ENCODE measurements at regions not wholly inside any gene's neighbourhood (a gene's known extent, or its start where the extent isn't known, plus 50 kb on each side); places are given as distances from the start of the nearest gene placed in this dataset.

DNA sequence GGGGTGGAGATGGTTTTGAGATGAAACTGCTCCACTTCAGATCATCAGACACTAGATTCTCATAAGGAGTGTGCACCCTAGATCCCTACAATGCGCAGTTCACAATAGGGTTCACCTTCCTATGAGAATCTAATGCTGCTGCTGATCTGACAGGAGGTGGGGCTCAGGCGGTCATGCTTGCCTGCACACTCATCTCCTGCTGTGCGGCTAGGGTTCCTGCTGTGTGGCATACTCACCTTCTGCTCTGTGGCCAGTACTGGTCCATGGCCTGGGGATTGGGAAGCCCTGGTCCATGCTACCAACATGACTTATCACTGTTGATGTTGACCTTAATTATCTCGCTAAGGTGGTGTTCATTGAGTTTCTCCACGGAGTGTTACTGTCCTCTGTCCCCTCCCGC, 144.5 kb downstream of the NAV1 start:
- Histone ChIP-seq H3K27me3 (ENCODE audit: control insufficient read depth in 4 of 4, insufficient read depth in 4 of 4, low read length in 3 of 4) (no peaks in the 10 kb centered on the region), H3K36me3 (ENCODE audit: control insufficient read depth in 4 of 4, insufficient read depth in 3 of 4, low read depth in 1 of 4, low read length in 3 of 4) (no peaks in the 10 kb centered on the region), H3K4me3 (ENCODE audit: low read depth in 1 of 3, low read length in 3 of 3) (no peak overlapping the region), H3K9ac (ENCODE audit: low read depth in 1 of 2, low read length in 2 of 2) (no peak overlapping the region), H3K9me3 (ENCODE audit: control insufficient read depth in 4 of 4, low read length in 3 of 4) (no peaks in the 10 kb centered on the region), H3K4me1 (ENCODE audit: control insufficient read depth in 4 of 4, insufficient read depth in 4 of 4, low read length in 3 of 4) (peaks cover 0 to 5% (median 2%) of the 10 kb centered on the region in 4 donors), H3K27ac (ENCODE audit: low read depth in 1 of 2, low read length in 2 of 2) (no peak overlapping the region)
- no peak for DNase-seq (ENCODE audit: low spot score)
- 90% methylated on average over 6 of the region's 6 CpGs for WGBS
- no peak for TF ChIP-seq GABPA (IDR thresholded peaks at IDR 0.05 in 1 of 2, conservative IDR thresholded peaks at IDR 0.05 in 1 of 2)
- no peak for TF ChIP-seq MAX (IDR thresholded peaks at IDR 0.05)
- no peak for TF ChIP-seq HNF4G (IDR thresholded peaks at IDR 0.05)
- TF ChIP-seq HNF4A (conservative IDR thresholded peaks at IDR 0.05) = no peak
- no peak for TF ChIP-seq NR2F2 (IDR thresholded peaks at IDR 0.05)

DNA sequence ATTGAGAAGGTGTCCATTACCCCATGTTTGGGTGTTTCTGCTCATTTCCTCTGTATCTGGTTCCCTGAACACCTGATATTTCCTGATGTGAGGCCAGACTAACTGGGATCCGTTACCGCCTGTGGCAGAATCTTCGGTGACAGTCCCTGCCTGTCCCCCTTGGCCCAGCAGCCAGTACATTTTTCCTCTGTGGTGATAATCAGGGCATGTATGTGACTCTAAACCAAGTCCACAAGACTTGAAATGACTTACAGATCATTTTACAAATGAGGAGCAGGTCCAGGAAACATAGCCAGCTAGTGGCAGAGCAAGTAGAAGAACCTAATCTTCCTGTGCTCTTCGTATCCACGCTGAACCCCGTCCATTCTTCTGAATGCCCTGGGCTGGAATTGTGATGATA, 143.5 kb upstream of the IPO9 start:
- Histone ChIP-seq H3K27ac (ENCODE audit: low read depth in 1 of 2, low read length in 2 of 2) (no peak overlapping the region), H3K4me1 (ENCODE audit: control insufficient read depth in 4 of 4, insufficient read depth in 4 of 4, low read length in 3 of 4) (peaks cover 0 to 5% (median 2%) of the 10 kb centered on the region in 4 donors), H3K9me3 (ENCODE audit: control insufficient read depth in 4 of 4, low read length in 3 of 4) (no peaks in the 10 kb centered on the region), H3K4me3 (ENCODE audit: low read depth in 1 of 3, low read length in 3 of 3) (no peak overlapping the region), H3K9ac (ENCODE audit: low read depth in 1 of 2, low read length in 2 of 2) (no peak overlapping the region), H3K36me3 (ENCODE audit: control insufficient read depth in 4 of 4, insufficient read depth in 3 of 4, low read depth in 1 of 4, low read length in 3 of 4) (no peaks in the 10 kb centered on the region), H3K27me3 (ENCODE audit: control insufficient read depth in 4 of 4, insufficient read depth in 4 of 4, low read length in 3 of 4) (no peaks in the 10 kb centered on the region)
- TF ChIP-seq YY1 (IDR thresholded peaks at IDR 0.05) (no peak), FOXA1 (IDR thresholded peaks at IDR 0.05) (no peak), ZBTB33 (IDR thresholded peaks at IDR 0.05) (no peak), HNF4G (IDR thresholded peaks at IDR 0.05) (no peak)
- TF ChIP-seq, protein P1, sequence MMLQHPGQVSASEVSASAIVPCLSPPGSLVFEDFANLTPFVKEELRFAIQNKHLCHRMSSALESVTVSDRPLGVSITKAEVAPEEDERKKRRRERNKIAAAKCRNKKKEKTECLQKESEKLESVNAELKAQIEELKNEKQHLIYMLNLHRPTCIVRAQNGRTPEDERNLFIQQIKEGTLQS (IDR thresholded peaks at IDR 0.05) = no peak
- DNase-seq (ENCODE audit: low spot score) = no peak
- WGBS = 78% methylated on average over 6 of the region's 6 CpGs

DNA sequence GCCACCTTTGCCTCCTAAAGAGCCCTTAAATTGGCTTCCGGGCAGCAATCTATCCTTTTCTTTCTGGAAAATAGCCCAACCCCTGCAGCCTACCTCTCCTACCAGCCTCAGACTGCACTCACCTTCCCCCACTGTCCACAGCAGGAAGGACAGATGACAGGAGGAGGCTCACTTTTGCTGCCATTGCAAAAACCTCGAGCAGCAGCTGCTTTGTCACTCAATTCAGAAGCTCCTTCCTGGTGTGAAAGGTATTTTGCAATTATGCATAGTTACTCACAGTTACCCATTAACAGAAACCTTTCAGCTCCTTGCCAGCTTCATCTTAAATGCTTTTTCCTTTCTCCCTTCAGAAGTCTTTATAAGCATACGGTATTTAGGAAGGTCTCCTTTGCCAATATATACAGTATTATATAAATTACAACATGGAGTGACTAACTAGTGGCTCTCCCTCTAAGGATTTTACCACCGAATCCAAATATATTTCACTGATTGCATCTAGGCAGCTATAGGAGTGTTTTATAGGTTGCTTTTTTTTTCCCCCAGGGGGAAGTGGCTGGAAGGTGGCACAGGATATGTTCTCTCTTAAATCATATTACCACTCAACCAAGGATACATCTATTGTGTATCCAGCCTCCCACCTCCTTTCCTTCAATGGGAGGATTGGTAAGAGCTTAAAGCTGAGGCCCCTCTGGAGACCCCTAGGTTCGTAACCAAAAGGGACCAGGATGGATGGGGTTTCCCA, 142.1 kb upstream of the IPO9 start:
- no peaks in the 10 kb centered on the region for H3K36me3 ChIP-seq (ENCODE audit: control insufficient read depth in 4 of 4, insufficient read depth in 3 of 4, low read depth in 1 of 4, low read length in 3 of 4)
- 46% methylated on average over 5 of the region's 5 CpGs for WGBS
- DNase-seq (ENCODE audit: low spot score) = no peak
- H3K9ac ChIP-seq (ENCODE audit: low read depth in 1 of 2, low read length in 2 of 2) = no peak overlapping the region
- peaks cover 0 to 5% (median 2%) of the 10 kb centered on the region in 4 donors for H3K4me1 ChIP-seq (ENCODE audit: control insufficient read depth in 4 of 4, insufficient read depth in 4 of 4, low read length in 3 of 4)
- no peaks in the 10 kb centered on the region for H3K9me3 ChIP-seq (ENCODE audit: control insufficient read depth in 4 of 4, low read length in 3 of 4)
- no peaks in the 10 kb centered on the region for H3K27me3 ChIP-seq (ENCODE audit: control insufficient read depth in 4 of 4, insufficient read depth in 4 of 4, low read length in 3 of 4)
- no peak overlapping the region for H3K27ac ChIP-seq (ENCODE audit: low read depth in 1 of 2, low read length in 2 of 2)
- H3K4me3 ChIP-seq (ENCODE audit: low read depth in 1 of 3, low read length in 3 of 3) = no peak overlapping the region
- TF ChIP-seq RXRA (IDR thresholded peaks at IDR 0.05) (no peak), HNF4G (IDR thresholded peaks at IDR 0.05) (no peak), CTCF (IDR thresholded peaks at IDR 0.05; ENCODE audit: low read depth, low read length, missing input control) (no peak), YY1 (IDR thresholded peaks at IDR 0.05) (no peak), GABPA (IDR thresholded peaks at IDR 0.05 in 1 of 2, conservative IDR thresholded peaks at IDR 0.05 in 1 of 2) (no peak), ZBTB33 (IDR thresholded peaks at IDR 0.05) (no peak), EGR1 (IDR thresholded peaks at IDR 0.05; ENCODE audit: low read depth in 2 of 2) (no peak), JUND (IDR thresholded peaks at IDR 0.05) (no peak), REST (IDR thresholded peaks at IDR 0.05) (no peak), TAF1 (conservative IDR thresholded peaks at IDR 0.05) (no peak), FOXA2 (IDR thresholded peaks at IDR 0.05) (no peak), FOXA1 (IDR thresholded peaks at IDR 0.05) (no peak), RAD21 (IDR thresholded peaks at IDR 0.05) (no peak)
- TF ChIP-seq, protein P1 (IDR thresholded peaks at IDR 0.05) = no peak

Data from liver (tissue), 8 donors.